ENCODE measurements at regions not wholly inside any gene's neighbourhood (a gene's known extent, or its start where the extent isn't known, plus 50 kb on each side); places are given as distances from the start of the nearest gene placed in this dataset.

DNA sequence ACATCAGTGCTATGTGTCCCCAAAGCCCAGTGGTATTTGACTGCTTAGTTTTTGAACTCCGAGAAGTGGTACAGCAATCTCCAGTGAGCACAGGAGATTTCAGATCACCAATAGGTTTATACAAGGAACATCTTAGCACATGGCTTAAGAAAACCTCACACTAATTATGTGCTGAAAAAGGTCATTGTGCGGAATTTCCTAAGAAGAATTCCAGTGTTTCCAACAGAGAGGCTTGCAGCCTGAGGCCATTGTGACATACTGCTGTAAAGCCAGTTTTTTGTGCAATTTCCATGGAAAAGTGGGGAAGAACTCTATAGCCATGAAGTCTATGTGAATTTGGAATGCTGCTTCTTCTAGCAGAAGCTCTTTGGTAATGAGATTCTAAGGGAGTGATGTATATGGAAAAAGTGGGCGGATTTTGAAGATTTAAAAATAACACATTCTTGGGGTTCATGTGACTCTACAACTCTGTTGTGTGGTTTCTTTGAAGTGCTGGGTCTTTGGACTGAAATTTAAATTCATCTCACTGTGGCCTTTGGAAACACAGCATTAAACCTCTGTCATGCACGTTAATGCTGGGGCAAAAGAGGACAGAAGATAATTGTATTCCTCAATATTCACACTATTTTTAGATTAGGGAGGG, 110.5 kb upstream of the CD180 start:
- TF ChIP-seq POLR2A (IDR thresholded peaks at IDR 0.05) = no peak
- TF ChIP-seq, protein P1, sequence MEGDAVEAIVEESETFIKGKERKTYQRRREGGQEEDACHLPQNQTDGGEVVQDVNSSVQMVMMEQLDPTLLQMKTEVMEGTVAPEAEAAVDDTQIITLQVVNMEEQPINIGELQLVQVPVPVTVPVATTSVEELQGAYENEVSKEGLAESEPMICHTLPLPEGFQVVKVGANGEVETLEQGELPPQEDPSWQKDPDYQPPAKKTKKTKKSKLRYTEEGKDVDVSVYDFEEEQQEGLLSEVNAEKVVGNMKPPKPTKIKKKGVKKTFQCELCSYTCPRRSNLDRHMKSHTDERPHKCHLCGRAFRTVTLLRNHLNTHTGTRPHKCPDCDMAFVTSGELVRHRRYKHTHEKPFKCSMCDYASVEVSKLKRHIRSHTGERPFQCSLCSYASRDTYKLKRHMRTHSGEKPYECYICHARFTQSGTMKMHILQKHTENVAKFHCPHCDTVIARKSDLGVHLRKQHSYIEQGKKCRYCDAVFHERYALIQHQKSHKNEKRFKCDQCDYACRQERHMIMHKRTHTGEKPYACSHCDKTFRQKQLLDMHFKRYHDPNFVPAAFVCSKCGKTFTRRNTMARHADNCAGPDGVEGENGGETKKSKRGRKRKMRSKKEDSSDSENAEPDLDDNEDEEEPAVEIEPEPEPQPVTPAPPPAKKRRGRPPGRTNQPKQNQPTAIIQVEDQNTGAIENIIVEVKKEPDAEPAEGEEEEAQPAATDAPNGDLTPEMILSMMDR (IDR thresholded peaks at IDR 0.05) = no peak

Measured in tibial nerve (tissue), 3 donors.